OCI-LY1 (cell line): ENCODE measurements at regions not wholly inside any gene's neighbourhood (a gene's known extent, or its start where the extent isn't known, plus 50 kb on each side); places are given as distances from the start of the nearest gene placed in this dataset.

ENCODE experiments used
- CTCF ChIP-seq: fragments of 200-600 bp; sonication (generic), shearing (Covaris generic); IDR thresholded peaks from 2 replicates; pipeline ENCODE4 v1.5.1; 2017; ENCODE audit warnings: mild to moderate bottlenecking, antibody characterized with exemption, low read length, moderate library complexity, mixed read lengths
- EZH2 ChIP-seq: fragments of 200-600 bp; sonication (generic), shearing (Covaris generic); IDR thresholded peaks from 2 replicates; pipeline ENCODE4 v1.8.0; 2017; ENCODE audit warnings: borderline replicate concordance, mixed run types, mild to moderate bottlenecking, antibody characterized with exemption, low read length, moderate library complexity, mixed read lengths

DNA sequence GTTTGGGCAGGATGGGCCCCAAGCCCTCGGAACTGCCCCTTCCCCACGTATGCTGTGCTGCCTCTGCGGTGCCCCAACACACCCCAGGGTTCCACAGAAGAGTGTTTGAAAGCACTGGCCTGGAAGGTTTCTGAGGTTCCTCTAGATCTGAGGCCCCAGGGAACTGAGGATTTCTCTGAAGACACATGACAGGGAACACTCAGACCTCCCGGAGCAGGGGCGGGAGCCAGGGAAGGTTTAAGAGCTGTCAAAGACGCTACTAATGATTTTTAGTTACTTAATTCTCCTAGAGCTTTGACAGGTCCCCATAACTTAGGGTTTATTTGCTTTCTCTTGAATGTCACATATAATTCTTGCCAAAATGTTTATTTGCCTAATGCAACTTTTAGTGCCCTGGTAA is 212.3 kb upstream of the GRIK3 start:
- TF ChIP-seq CTCF (no peak), EZH2 (no peak)
